ENCODE measurements at regions not wholly inside any gene's neighbourhood (a gene's known extent, or its start where the extent isn't known, plus 50 kb on each side); places are given as distances from the start of the nearest gene placed in this dataset.
A peak's percentile ranks its signal among the peaks of the same experiment; 100 is the strongest.

DNA sequence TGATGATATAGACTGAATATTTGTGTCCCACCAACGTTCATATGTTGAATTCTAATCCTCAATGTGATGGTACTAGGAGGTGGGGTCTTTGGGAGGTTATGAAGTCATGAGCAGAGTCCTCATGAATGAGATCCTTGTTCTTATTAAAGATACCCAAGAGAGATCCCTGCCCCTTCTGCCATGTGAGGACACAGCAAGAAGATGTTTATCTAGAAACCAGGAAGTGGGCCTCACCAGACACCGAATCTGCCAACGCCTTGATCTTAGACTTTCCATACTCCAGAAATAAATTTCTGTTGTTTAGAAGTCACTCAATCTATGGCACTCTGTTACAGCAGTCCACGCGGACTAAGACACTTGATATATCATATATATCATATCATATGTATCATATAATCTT is 67.7 kb upstream of the GCM1 start:
- DNase-seq: peak; percentile 35

DNA sequence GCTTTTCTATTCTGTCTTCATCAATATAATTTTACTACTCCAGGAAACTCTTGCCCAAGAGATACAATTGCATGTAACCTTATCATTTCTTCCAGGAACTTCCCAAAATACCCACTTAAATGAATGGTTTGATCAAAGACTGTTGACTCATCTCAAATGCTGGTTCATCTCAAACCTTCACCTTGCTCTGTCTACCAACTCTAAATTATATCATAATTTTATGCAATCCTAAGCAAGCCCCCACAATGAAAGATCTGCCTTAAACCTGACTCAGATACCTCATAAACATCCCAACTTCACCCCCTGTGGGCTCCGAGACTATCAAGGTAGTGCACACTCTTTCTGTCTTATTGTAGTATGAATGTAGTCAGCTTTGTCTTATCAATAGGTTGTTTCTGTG is 65.5 kb upstream of the GCM1 start:
- peak; percentile 55 for DNase-seq

DNA sequence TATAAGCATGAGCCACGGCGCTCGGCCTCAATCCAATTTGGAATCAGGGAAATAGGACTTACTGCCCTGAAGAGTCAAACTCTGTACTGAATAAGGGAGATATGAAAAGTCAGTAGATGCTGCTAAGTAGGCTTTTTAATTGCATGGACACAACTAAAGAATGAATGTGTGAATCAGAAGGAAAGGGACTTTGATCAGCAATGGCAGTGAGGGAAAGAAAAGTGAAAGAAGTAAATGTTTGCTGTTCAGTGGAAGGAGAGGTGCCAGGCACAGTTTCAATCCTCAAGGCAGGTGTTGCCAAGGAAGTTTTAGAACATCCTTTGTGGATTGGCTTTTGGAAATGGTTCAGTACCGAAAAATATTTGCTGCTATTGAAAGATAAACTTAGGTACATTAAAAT is 62.2 kb upstream of the GCM1 start:
- no peak for DNase-seq

DNA sequence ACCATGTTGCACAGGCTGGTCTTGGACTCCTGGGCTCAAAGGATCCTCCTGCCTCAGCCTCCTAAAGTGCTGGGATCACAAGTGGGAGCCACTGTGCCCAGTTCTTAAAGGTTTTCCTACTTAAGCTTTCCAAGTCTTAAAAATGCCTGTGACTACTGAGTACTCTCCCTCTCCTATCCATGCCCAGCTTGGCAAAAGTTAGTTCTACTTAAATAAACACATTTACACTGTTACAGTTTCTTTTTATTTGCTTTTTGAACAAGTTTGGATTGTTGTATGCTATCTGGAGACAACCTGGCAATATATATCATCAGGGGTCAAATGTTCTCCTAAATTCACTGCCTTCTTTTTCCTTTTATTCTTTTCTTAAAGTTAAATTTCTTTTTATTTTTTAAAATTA is 61.0 kb upstream of the GCM1 start:
- DNase-seq: no peak

DNA sequence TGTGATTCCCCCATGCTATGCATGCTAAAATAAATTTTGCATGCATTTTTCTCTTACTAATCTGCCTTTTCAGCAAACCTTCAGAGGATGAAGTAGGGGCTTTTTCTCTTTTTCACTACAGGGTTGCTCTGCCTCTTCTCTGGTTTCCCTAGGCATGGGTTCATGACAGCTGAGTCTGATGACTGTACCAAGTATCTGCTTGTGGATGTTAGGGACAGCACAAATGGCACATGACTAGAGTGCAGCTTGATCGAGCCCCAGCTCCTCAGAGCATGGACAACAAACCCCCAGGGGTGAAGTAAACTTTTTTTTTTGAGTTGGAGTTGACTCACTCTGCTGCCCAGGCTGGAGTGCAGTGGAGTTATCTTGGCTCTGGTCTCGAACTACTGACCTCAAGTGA is 57.1 kb upstream of the GCM1 start:
- no peak for DNase-seq

DNA sequence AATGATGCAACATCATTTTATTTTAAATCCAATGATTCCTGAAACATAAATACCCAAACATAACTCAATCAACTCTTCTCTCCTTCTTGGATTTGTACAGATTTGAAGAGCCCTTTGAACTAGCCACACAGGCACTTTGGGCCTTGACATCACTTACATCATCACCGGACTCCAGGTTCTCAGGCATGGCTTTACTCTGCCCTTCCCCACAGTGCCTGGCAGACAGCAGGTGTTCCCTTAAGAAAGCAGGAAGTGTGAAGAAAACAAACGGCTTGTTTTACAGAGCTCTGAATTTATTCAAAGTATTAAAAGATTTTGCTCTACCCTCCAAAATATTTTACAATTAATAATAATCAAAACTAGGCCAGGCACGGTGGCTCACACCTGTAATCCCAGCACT is 54.8 kb upstream of the GCM1 start:
- no peak for DNase-seq

DNA sequence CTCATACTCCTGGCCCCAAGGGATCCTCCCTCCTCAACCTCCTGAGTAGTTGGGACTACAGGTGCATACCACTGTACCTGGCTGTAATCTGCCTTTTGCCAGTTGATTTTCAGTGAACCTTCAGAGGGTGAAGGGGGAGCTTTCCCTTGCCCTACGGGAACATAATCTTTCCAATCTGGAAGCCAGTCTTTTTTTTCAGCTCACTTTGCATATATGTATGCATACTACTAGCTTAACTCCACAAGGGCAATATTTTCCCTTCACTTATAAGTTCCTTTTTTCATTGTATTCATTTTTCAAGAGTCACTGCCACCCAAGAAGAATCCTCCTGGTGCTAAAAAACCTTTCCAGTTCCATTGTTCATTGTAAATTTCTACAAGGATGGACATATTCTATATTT is 53.4 kb upstream of the GCM1 start:
- no peak for DNase-seq

DNA sequence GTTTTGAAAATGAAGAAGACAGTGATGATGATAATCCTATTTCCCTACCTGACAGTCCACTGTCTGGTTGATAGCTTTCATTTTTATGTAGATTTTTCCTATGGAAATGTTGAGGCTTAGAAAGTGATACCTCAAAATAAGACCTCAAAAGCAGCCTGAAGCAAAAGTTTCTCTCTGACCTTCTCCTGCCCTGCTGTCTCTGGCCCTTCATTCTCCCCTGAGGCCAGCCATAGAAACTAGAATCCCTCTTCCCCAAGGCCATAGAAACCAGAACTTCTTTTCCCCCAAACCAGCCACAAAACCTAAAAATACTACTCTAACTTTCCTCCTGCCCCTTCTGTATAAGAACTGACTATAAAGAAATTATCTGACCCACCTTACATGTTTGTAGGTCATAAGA is 52.6 kb upstream of the GCM1 start:
- no peak for DNase-seq

DNA sequence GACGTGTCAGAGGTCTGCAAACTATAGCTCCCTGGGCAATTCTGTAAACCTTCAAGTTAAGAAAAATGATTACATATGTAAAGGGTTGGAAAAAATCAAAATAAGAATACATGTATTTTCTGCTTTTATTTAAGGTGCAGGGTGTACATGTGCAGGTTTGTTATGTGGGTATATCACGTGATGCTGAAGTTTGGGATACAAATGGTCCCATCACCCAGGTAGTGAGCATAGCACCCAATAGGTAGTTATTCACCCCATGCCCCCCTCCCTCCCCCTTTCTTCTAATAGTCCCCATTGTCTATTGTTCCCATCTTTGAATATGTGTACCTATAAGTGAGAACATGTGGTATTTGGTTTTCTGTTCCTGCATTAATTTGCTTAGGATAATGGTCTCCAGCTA is 51.1 kb upstream of the GCM1 start:
- no peak for DNase-seq

DNA sequence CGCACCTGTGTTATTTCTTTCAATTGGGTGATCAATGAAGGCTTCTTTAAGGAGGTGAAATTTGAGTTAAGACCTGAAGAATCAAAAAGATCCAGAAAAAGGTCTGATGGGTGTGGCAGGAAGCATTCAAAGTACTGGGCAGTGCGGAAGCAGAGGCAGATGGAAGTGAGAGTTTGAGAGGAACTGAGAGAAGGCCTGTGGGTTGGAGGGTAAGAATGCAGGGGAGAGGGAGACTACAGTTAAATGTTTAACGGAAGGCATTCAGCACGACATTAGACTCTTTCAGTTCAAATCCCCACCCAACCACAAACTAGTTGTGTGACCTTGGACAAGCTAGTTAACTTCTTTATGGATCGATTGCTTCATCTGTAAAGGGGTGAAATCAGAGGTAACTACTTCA is 50.5 kb upstream of the GCM1 start:
- DNase-seq: no peak

Measured in OCI-M1 (cell line).